Panc1 (cell line): ENCODE measurements at regions not wholly inside any gene's neighbourhood (a gene's known extent, or its start where the extent isn't known, plus 50 kb on each side); places are given as distances from the start of the nearest gene placed in this dataset.

Experiments
- ATAC-seq: fragments of 200-7000 bp; cut with Tn5 transposase; 2 replicates; pipeline ENCODE4 v1.9.1; 2020; ENCODE audit warnings: mild to moderate bottlenecking, moderate library complexity
- BruUV-seq: library from RNA; stranded (reverse); fragments of 400-500 nt; replicated peaks from 2 replicates; lab custom pipeline; 2021; lab: Mats Ljungman, UMichigan
- CTCF ChIA-PET: fragments of 300-600 bp; sonication (Branson Sonifier 250); formaldehyde crosslinking; loops from one replicate; lab custom pipeline; 2022; ENCODE audit warnings: antibody characterized with exemption; lab: Charles Lee
- POLR2A ChIA-PET: fragments of 300-600 bp; sonication (Branson Sonifier 250); formaldehyde crosslinking; loops from one replicate; lab custom pipeline; 2022; ENCODE audit warnings: antibody characterized with exemption; lab: Charles Lee
- DNase-seq: peaks from one replicate; pipeline ENCODE4 v3.0.0-alpha.2; 2010; ENCODE audit warnings: low read depth, low spot score
- H3K27ac ChIP-seq: 2 replicates; pipeline ENCODE4 v1.5.1; 2011; ENCODE audit warnings: mild to moderate bottlenecking, low read length, inconsistent platforms
- H3K27me3 ChIP-seq: fragments of 200-500 bp; sonication (Bioruptor generic); 2 replicates; pipeline ENCODE4 v1.6.0; 2014; ENCODE audit warnings: low read length, inconsistent platforms; ENCODE audit not compliant: control insufficient read depth, insufficient read depth
- H3K36me3 ChIP-seq: fragments of 200-500 bp; sonication (Bioruptor generic); 2 replicates; pipeline ENCODE4 v1.5.1; 2014; ENCODE audit warnings: inconsistent platforms, mild to moderate bottlenecking, low read length, moderate library complexity; ENCODE audit not compliant: control insufficient read depth, insufficient read depth
- H3K4me1 ChIP-seq: 2 replicates; pipeline ENCODE4 v1.5.1; 2011; ENCODE audit warnings: inconsistent platforms, mild to moderate bottlenecking, low read length, moderate library complexity; ENCODE audit not compliant: control insufficient read depth, insufficient read depth
- H3K4me3 ChIP-seq, 2 experiments: 2 replicates each; pipeline ENCODE4 v1.5.1; 2011 to 2012; ENCODE audit warnings: low read depth in 2 of 2, low read length in 2 of 2, mild to moderate bottlenecking in 2 of 2, inconsistent platforms in 1 of 2, moderate library complexity in 1 of 2
- H3K9me3 ChIP-seq: fragments of 200-500 bp; sonication (Bioruptor generic); 2 replicates; pipeline ENCODE4 v1.5.1; 2014; ENCODE audit warnings: low read depth, mild to moderate bottlenecking, inconsistent platforms, low read length, moderate library complexity; ENCODE audit not compliant: control insufficient read depth, insufficient read depth
- CTCF ChIP-seq: fragments of 450-650 bp; IDR thresholded peaks from 2 replicates; pipeline ENCODE4 v1.5.1; 2017; ENCODE audit warnings: mild to moderate bottlenecking
- POLR2AphosphoS5 ChIP-seq: IDR thresholded peaks from 2 replicates; pipeline ENCODE4 v1.6.1; 2012; ENCODE audit warnings: mild to moderate bottlenecking, low read depth, low read length, moderate library complexity
- REST ChIP-seq, 2 experiments: IDR thresholded peaks; 2 replicates each; pipeline ENCODE4 v1.6.1; 2011 to 2012; ENCODE audit warnings: low read depth in 2 of 2, control low read depth in 1 of 2, low read length in 1 of 2, mild to moderate bottlenecking in 1 of 2, moderate library complexity in 1 of 2; ENCODE audit not compliant: insufficient read depth in 1 of 2
- SIN3A ChIP-seq: IDR thresholded peaks from 2 replicates; pipeline ENCODE4 v1.6.1; 2012; ENCODE audit warnings: low read depth, mild to moderate bottlenecking, low read length, moderate library complexity, borderline replicate concordance; ENCODE audit not compliant: insufficient read depth
- TCF7L2 ChIP-seq: IDR thresholded peaks from 2 replicates; pipeline ENCODE4 v1.6.1; 2011; ENCODE audit warnings: mild to moderate bottlenecking, low read depth, low read length, inconsistent platforms
- in situ Hi-C: cut with HindIII; loops from 2 replicates; pipeline ENCODE4 v1.10.0; 2016; ENCODE audit warnings: low sequenced_read_pairs, low pct_unique_long_range_greater_than_20kb
- intact Hi-C: fragments of 100-400 bp; cut with micrococcal nuclease; formaldehyde crosslinking; loops from one replicate; pipeline ENCODE4 v1.10.0; 2022; ENCODE audit not compliant: unreplicated experiment

- no peak overlapping the region for H3K27ac ChIP-seq
- BruUV-seq = no TSS peak
- no peak for ATAC-seq
- ChIA-PET POLR2A (no interaction called here), CTCF (no interaction called here)
- H3K4me1 ChIP-seq = no peaks in the 10 kb centered on the region
- H3K4me3 ChIP-seq = no peak overlapping the region
- H3K36me3 ChIP-seq = no peaks in the 10 kb centered on the region
- no peaks in the 10 kb centered on the region for H3K27me3 ChIP-seq
- in situ Hi-C loops (no loop called here), intact Hi-C loops (no loop called here)
- no peak for DNase-seq
- no peaks in the 10 kb centered on the region for H3K9me3 ChIP-seq
- no peak for TF ChIP-seq REST (IDR thresholded peaks at IDR 0.05; ENCODE audit: insufficient read depth in 1 of 2, low read depth in 2 of 2, low read length in 1 of 2)
- TF ChIP-seq CTCF = no peak
- no peak for TF ChIP-seq TCF7L2
- TF ChIP-seq SIN3A = no peak
- TF ChIP-seq POLR2AphosphoS5 = no peak
Measured at GRCh38 chr9:86891091-86891490, 56.2 kb downstream of the GAS1 start.

DNA sequence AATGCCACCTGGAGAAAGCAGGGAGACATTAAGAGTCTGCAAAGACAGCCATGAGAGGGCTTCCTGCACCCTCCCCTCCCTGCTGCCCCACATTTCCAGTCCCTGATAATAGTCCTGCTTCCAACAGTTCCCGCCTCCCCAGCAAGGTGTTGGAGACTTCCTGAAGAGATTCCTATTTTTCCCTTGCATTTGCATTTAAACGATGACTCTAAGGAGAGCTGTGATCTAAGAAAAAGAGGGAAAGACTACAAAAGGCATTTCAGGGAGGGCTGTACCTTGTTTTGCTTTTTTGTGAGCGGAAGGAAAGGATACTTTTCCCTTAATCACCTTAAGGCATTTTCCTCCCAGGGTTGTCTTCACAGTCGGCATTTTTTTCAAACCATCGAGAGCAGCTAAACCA is 62.1 kb downstream of the GAS1 start:
- no peaks in the 10 kb centered on the region for H3K27me3 ChIP-seq
- BruUV-seq = no TSS peak
- ChIA-PET CTCF (no interaction called here), POLR2A (no interaction called here)
- no peaks in the 10 kb centered on the region for H3K9me3 ChIP-seq
- H3K27ac ChIP-seq = no peak overlapping the region
- no peak for TF ChIP-seq TCF7L2
- no peak for TF ChIP-seq SIN3A
- no peak for TF ChIP-seq REST (IDR thresholded peaks at IDR 0.05; ENCODE audit: insufficient read depth in 1 of 2, low read depth in 2 of 2, low read length in 1 of 2)
- no peak for TF ChIP-seq POLR2AphosphoS5
- TF ChIP-seq CTCF = no peak
- intact Hi-C loops = no loop called here
- H3K4me1 ChIP-seq = no peaks in the 10 kb centered on the region
- no peak overlapping the region for H3K4me3 ChIP-seq
- H3K36me3 ChIP-seq = no peaks in the 10 kb centered on the region
- DNase-seq = no peak
- ATAC-seq = no peak
- in situ Hi-C loops = no loop called here
